ENCODE measurements at regions not wholly inside any gene's neighbourhood (a gene's known extent, or its start where the extent isn't known, plus 50 kb on each side); places are given as distances from the start of the nearest gene placed in this dataset.

DNA sequence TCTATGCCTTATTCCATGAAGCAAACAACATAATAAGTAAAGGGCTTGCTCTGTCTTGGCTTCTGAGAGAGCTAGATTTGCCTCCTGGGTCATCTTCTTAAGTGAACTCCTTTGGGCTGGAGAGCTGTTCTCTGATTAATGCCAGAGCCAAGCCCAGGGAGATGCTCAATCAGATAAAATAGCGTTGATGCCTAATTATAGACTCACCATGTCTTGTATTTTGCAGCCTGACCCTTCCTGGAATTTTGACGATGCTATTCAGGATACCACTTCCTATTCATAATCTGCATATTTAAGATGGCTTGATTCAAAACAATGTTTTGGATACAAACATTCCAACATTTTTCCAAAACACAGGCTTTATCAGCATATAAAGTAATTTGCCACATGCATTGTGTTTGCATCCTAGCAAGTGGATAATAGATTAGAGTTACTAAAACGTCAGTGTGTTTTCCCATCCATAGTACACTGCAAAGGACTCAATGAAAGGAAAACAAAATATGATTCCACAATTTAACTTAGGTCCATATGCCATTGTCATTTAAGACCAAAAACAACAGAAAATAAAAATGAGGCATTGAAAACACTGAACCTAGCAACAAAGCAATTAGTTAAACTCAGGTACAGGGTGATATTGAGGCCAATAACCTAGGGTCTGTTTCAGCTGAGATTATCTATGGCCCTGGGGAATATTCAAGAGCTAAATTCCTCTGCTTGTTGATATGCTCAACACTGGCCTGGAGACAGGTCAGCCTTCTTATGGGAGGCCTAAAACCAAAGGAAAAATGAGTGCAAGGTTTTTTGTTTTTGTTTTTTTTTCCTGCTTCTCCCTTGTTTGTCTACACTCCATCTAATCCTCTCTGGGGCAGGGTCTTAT lies 184.2 kb upstream of the FOXN3 start:
- TF ChIP-seq, protein P1, sequence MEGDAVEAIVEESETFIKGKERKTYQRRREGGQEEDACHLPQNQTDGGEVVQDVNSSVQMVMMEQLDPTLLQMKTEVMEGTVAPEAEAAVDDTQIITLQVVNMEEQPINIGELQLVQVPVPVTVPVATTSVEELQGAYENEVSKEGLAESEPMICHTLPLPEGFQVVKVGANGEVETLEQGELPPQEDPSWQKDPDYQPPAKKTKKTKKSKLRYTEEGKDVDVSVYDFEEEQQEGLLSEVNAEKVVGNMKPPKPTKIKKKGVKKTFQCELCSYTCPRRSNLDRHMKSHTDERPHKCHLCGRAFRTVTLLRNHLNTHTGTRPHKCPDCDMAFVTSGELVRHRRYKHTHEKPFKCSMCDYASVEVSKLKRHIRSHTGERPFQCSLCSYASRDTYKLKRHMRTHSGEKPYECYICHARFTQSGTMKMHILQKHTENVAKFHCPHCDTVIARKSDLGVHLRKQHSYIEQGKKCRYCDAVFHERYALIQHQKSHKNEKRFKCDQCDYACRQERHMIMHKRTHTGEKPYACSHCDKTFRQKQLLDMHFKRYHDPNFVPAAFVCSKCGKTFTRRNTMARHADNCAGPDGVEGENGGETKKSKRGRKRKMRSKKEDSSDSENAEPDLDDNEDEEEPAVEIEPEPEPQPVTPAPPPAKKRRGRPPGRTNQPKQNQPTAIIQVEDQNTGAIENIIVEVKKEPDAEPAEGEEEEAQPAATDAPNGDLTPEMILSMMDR (conservative IDR thresholded peaks at IDR 0.05) = no peak
- no peak for TF ChIP-seq EZH2 (IDR thresholded peaks at IDR 0.05; ENCODE audit: low read depth)
